ENCODE measurements at regions not wholly inside any gene's neighbourhood (a gene's known extent, or its start where the extent isn't known, plus 50 kb on each side); places are given as distances from the start of the nearest gene placed in this dataset.

DNA sequence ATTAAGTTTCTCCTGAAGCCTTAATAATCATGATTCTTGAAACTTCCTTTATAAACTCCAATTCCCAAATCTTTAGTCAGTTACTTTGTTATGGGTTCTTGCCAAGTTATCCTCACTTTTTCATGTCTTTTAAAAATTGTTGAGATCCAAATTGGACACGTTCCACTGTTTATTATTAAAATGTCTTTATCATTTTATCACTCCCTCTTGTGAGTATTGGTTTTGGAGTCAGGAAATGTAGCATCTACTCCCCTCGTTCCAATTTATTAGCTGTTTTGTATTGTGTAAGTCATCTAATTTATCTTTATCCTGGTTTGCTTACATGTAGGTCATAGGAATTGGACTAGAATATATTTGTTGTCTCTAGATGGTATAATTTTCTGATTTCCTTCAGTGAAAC, 213.1 kb upstream of the SLC39A10 start:
- peaks cover 12% of the 10 kb centered on the region; the same call in 2 of the 3 replicates for H3K9me3 ChIP-seq
- H3K4me2 ChIP-seq = no peak overlapping the region
- FAIRE-seq = no peak
- TF ChIP-seq HOXB5 (CRISPR knock-in tag; IDR thresholded peaks at IDR 0.05) = no peak
- TF ChIP-seq, protein P1, sequence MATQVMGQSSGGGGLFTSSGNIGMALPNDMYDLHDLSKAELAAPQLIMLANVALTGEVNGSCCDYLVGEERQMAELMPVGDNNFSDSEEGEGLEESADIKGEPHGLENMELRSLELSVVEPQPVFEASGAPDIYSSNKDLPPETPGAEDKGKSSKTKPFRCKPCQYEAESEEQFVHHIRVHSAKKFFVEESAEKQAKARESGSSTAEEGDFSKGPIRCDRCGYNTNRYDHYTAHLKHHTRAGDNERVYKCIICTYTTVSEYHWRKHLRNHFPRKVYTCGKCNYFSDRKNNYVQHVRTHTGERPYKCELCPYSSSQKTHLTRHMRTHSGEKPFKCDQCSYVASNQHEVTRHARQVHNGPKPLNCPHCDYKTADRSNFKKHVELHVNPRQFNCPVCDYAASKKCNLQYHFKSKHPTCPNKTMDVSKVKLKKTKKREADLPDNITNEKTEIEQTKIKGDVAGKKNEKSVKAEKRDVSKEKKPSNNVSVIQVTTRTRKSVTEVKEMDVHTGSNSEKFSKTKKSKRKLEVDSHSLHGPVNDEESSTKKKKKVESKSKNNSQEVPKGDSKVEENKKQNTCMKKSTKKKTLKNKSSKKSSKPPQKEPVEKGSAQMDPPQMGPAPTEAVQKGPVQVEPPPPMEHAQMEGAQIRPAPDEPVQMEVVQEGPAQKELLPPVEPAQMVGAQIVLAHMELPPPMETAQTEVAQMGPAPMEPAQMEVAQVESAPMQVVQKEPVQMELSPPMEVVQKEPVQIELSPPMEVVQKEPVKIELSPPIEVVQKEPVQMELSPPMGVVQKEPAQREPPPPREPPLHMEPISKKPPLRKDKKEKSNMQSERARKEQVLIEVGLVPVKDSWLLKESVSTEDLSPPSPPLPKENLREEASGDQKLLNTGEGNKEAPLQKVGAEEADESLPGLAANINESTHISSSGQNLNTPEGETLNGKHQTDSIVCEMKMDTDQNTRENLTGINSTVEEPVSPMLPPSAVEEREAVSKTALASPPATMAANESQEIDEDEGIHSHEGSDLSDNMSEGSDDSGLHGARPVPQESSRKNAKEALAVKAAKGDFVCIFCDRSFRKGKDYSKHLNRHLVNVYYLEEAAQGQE (IDR thresholded peaks at IDR 0.05) = no peak
- TF ChIP-seq FOXS1 (CRISPR knock-in tag; IDR thresholded peaks at IDR 0.05) = no peak
- TF ChIP-seq CHD4 (IDR thresholded peaks at IDR 0.05; ENCODE audit: borderline replicate concordance) = no peak
- no peak for TF ChIP-seq ZFP36 (IDR thresholded peaks at IDR 0.05; ENCODE audit: borderline replicate concordance, partially characterized antibody)
- no peak for TF ChIP-seq CBX8 (IDR thresholded peaks at IDR 0.05)
- no peak for TF ChIP-seq PHF8 (IDR thresholded peaks at IDR 0.05; ENCODE audit: borderline replicate concordance, low read depth)
- TF ChIP-seq BHLHE40 (IDR thresholded peaks at IDR 0.05; ENCODE audit: low read depth, low read length) = no peak
- CTCF ChIA-PET = no interaction called here
- 33% methylated on average over 2 of the region's 2 CpGs for WGBS (ENCODE audit: missing lambda C conversion rate)
- H3K27ac ChIP-seq = no peak overlapping the region
- POLR2A ChIA-PET = no interaction called here
- ATAC-seq = no peak
- no peaks in the 10 kb centered on the region for H3K4me1 ChIP-seq
- no peak for DNase-seq (ENCODE audit: low read depth in 1 of 2, low spot score in 1 of 2)
- H3K4me3 ChIP-seq = no peak overlapping the region

GRCh38 chr2:195442458-195443175, 214.4 kb upstream of the SLC39A10 start:
- CTCF ChIA-PET = no interaction called here
- FAIRE-seq = no peak
- no peak for DNase-seq (ENCODE audit: low read depth in 1 of 2, low spot score in 1 of 2)
- no peak overlapping the region for H3K4me2 ChIP-seq
- POLR2A ChIA-PET = no interaction called here
- WGBS (ENCODE audit: missing lambda C conversion rate) = 49% methylated on average over 3 of the region's 3 CpGs
- H3K4me3 ChIP-seq = no peak overlapping the region
- no peak for ATAC-seq
- H3K4me1 ChIP-seq = no peaks in the 10 kb centered on the region
- H3K9me3 ChIP-seq = peaks cover 12% of the 10 kb centered on the region; the same call in 2 of the 3 replicates
- no peak overlapping the region for H3K27ac ChIP-seq
- TF ChIP-seq POLR2A (IDR thresholded peaks at IDR 0.05; ENCODE audit: low read length) (no peak), EHF (CRISPR knock-in tag; IDR thresholded peaks at IDR 0.05) (no peak), CBX8 (IDR thresholded peaks at IDR 0.05) (no peak), HOXB5 (CRISPR knock-in tag; IDR thresholded peaks at IDR 0.05) (no peak), ESRRA (IDR thresholded peaks at IDR 0.05; ENCODE audit: borderline replicate concordance, low read length) (no peak), HEYL (CRISPR knock-in tag; IDR thresholded peaks at IDR 0.05) (no peak), FOXS1 (CRISPR knock-in tag; IDR thresholded peaks at IDR 0.05) (no peak), JUN (IDR thresholded peaks at IDR 0.05) (no peak), RCOR1 (IDR thresholded peaks at IDR 0.05; ENCODE audit: low read depth, low read length) (no peak), BHLHE40 (IDR thresholded peaks at IDR 0.05; ENCODE audit: low read depth, low read length) (no peak), NR3C1 (IDR thresholded peaks at IDR 0.05) (no peak), RNF2 (IDR thresholded peaks at IDR 0.05; ENCODE audit: borderline replicate concordance, low read depth) (no peak), GATA3 (IDR thresholded peaks at IDR 0.05; ENCODE audit: borderline replicate concordance) (no peak)
- TF ChIP-seq, protein P2, sequence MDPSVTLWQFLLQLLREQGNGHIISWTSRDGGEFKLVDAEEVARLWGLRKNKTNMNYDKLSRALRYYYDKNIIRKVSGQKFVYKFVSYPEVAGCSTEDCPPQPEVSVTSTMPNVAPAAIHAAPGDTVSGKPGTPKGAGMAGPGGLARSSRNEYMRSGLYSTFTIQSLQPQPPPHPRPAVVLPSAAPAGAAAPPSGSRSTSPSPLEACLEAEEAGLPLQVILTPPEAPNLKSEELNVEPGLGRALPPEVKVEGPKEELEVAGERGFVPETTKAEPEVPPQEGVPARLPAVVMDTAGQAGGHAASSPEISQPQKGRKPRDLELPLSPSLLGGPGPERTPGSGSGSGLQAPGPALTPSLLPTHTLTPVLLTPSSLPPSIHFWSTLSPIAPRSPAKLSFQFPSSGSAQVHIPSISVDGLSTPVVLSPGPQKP (IDR thresholded peaks at IDR 0.05; ENCODE audit: low read depth, low read length) = no peak
- TF ChIP-seq, protein P3, sequence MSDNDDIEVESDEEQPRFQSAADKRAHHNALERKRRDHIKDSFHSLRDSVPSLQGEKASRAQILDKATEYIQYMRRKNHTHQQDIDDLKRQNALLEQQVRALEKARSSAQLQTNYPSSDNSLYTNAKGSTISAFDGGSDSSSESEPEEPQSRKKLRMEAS (IDR thresholded peaks at IDR 0.05) = no peak
- TF ChIP-seq, protein P4, sequence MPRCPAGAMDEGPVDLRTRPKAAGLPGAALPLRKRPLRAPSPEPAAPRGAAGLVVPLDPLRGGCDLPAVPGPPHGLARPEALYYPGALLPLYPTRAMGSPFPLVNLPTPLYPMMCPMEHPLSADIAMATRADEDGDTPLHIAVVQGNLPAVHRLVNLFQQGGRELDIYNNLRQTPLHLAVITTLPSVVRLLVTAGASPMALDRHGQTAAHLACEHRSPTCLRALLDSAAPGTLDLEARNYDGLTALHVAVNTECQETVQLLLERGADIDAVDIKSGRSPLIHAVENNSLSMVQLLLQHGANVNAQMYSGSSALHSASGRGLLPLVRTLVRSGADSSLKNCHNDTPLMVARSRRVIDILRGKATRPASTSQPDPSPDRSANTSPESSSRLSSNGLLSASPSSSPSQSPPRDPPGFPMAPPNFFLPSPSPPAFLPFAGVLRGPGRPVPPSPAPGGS (IDR thresholded peaks at IDR 0.05) = no peak
